ENCODE measurements at regions not wholly inside any gene's neighbourhood (a gene's known extent, or its start where the extent isn't known, plus 50 kb on each side); places are given as distances from the start of the nearest gene placed in this dataset.

DNA sequence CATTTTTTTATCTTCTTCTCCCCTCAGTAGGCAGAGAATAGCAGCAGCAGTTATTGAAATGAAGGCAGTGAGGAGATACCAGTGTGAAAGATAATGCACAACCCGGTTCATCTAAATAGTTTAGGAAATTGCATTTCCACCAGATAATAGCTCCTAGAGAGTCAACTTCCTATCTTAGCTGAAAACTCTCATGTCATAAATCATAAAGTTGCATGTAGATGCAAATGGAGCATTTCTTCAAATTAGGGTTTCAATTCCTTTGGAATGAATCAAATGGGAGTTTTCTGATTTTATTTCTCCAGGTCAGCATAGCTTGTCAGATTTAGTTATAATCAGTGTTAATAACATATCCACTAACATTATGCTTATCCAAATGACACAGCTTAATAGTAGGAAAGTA is 335.3 kb downstream of the CNTNAP4 start:
- TF ChIP-seq, protein P1, sequence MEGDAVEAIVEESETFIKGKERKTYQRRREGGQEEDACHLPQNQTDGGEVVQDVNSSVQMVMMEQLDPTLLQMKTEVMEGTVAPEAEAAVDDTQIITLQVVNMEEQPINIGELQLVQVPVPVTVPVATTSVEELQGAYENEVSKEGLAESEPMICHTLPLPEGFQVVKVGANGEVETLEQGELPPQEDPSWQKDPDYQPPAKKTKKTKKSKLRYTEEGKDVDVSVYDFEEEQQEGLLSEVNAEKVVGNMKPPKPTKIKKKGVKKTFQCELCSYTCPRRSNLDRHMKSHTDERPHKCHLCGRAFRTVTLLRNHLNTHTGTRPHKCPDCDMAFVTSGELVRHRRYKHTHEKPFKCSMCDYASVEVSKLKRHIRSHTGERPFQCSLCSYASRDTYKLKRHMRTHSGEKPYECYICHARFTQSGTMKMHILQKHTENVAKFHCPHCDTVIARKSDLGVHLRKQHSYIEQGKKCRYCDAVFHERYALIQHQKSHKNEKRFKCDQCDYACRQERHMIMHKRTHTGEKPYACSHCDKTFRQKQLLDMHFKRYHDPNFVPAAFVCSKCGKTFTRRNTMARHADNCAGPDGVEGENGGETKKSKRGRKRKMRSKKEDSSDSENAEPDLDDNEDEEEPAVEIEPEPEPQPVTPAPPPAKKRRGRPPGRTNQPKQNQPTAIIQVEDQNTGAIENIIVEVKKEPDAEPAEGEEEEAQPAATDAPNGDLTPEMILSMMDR (conservative IDR thresholded peaks at IDR 0.05), result no peak
- no peak for TF ChIP-seq ZFX (IDR thresholded peaks at IDR 0.05)
